Vagina (tissue), 2 donors: ENCODE measurements at regions not wholly inside any gene's neighbourhood (a gene's known extent, or its start where the extent isn't known, plus 50 kb on each side); places are given as distances from the start of the nearest gene placed in this dataset.

Source experiments
- DNase-seq, 2 donors: peaks; one replicate each; pipeline ENCODE4 v3.0.0-alpha.2; 2017; ENCODE audit errors: extremely low spot score in 2 of 2
- H3K27ac ChIP-seq: fragments of 200-600 bp; sonication (generic); one replicate; pipeline ENCODE4 v1.5.1; 2019
- H3K27me3 ChIP-seq: fragments of 200-600 bp; sonication (generic); one replicate; pipeline ENCODE4 v1.5.1; 2019
- H3K36me3 ChIP-seq, 2 donors: fragments of 200-600 bp; sonication (generic); one replicate each; pipeline ENCODE4 v1.5.1; 2017 to 2019
- H3K4me1 ChIP-seq: fragments of 200-600 bp; sonication (generic); one replicate; pipeline ENCODE4 v1.5.1; 2019
- H3K4me3 ChIP-seq, 2 donors: fragments of 200-600 bp; sonication (generic); 1 replicate in 1 of 2; 2 replicates in 1 of 2; pipeline ENCODE4 v1.5.1; 2016 to 2019
- H3K9me3 ChIP-seq: fragments of 200-600 bp; sonication (generic); one replicate; pipeline ENCODE4 v1.5.1; 2019
- CTCF ChIP-seq, 3 experiments: fragments of 450-650 bp in 2 of 3; fragments of 200-600 bp in 1 of 3; sonication (generic) in 1 of 3; IDR thresholded peaks; one replicate each; pipeline ENCODE4 v1.5.1; 2017 to 2019; ENCODE audit warnings: antibody characterized with exemption in 3 of 3, mild to moderate bottlenecking in 2 of 3, moderate library complexity in 2 of 3
- POLR2A ChIP-seq, 2 donors: fragments of 450-650 bp; IDR thresholded peaks; one replicate each; pipeline ENCODE4 v1.6.1; 2017; ENCODE audit warnings: antibody characterized with exemption in 2 of 2, mild to moderate bottlenecking in 2 of 2, moderate library complexity in 2 of 2
- POLR2AphosphoS5 ChIP-seq, 2 donors: sonication (generic); formaldehyde crosslinking; IDR thresholded peaks; one replicate each; pipeline ENCODE4 v1.9.0; 2017; ENCODE audit warnings: antibody characterized with exemption in 2 of 2, mild to moderate bottlenecking in 2 of 2, low read depth in 1 of 2; ENCODE audit not compliant: insufficient read depth in 1 of 2
- intact Hi-C: fragments of 100-400 bp; cut with DNase I; formaldehyde crosslinking; loops from one replicate; pipeline ENCODE4 v1.15.1; 2023

GRCh38 chr15:77714023-77714422 is 81.3 kb upstream of the LINGO1 start:
- Histone ChIP-seq H3K27ac (no peak overlapping the region), H3K4me1 (no peaks in the 10 kb centered on the region), H3K4me3 (no peak overlapping the region), H3K36me3 (no peaks in the 10 kb centered on the region), H3K9me3 (no peaks in the 10 kb centered on the region), H3K27me3 (no peaks in the 10 kb centered on the region)
- no peak for DNase-seq
- intact Hi-C loops: no loop called here
- TF ChIP-seq POLR2AphosphoS5 (IDR thresholded peaks at IDR 0.05; ENCODE audit: insufficient read depth in 1 of 2, low read depth in 1 of 2) (no peak), POLR2A (IDR thresholded peaks at IDR 0.05) (no peak), CTCF (IDR thresholded peaks at IDR 0.05) (no peak)

GRCh38 chr15:77713281-77713680 is 80.6 kb upstream of the LINGO1 start:
- Histone ChIP-seq H3K36me3 (no peaks in the 10 kb centered on the region), H3K9me3 (no peaks in the 10 kb centered on the region), H3K4me3 (no peak overlapping the region), H3K27ac (no peak overlapping the region), H3K4me1 (no peaks in the 10 kb centered on the region), H3K27me3 (no peaks in the 10 kb centered on the region)
- intact Hi-C loops: no loop called here
- DNase-seq: no peak
- TF ChIP-seq POLR2AphosphoS5 (IDR thresholded peaks at IDR 0.05; ENCODE audit: insufficient read depth in 1 of 2, low read depth in 1 of 2): no peak
- TF ChIP-seq POLR2A (IDR thresholded peaks at IDR 0.05): no peak
- no peak for TF ChIP-seq CTCF (IDR thresholded peaks at IDR 0.05)

GRCh38 chr15:77712438-77712837 is 79.7 kb upstream of the LINGO1 start:
- Histone ChIP-seq H3K36me3 (no peaks in the 10 kb centered on the region), H3K27ac (no peak overlapping the region), H3K4me1 (no peaks in the 10 kb centered on the region), H3K4me3 (no peak overlapping the region), H3K27me3 (no peaks in the 10 kb centered on the region), H3K9me3 (no peaks in the 10 kb centered on the region)
- TF ChIP-seq POLR2AphosphoS5 (IDR thresholded peaks at IDR 0.05; ENCODE audit: insufficient read depth in 1 of 2, low read depth in 1 of 2): no peak
- TF ChIP-seq POLR2A (IDR thresholded peaks at IDR 0.05): no peak
- no peak for TF ChIP-seq CTCF (IDR thresholded peaks at IDR 0.05)
- intact Hi-C loops: no loop called here
- DNase-seq: no peak

GRCh38 chr15:77710637-77711036 is 77.9 kb upstream of the LINGO1 start:
- intact Hi-C loops: no loop called here
- Histone ChIP-seq H3K9me3 (no peaks in the 10 kb centered on the region), H3K36me3 (no peaks in the 10 kb centered on the region), H3K4me1 (no peaks in the 10 kb centered on the region), H3K27me3 (no peaks in the 10 kb centered on the region), H3K27ac (no peak overlapping the region), H3K4me3 (no peak overlapping the region)
- no peak for DNase-seq
- TF ChIP-seq POLR2A (IDR thresholded peaks at IDR 0.05) (no peak), CTCF (IDR thresholded peaks at IDR 0.05) (no peak), POLR2AphosphoS5 (IDR thresholded peaks at IDR 0.05; ENCODE audit: insufficient read depth in 1 of 2, low read depth in 1 of 2) (no peak)

- no peak for DNase-seq
- intact Hi-C loops: no loop called here
- H3K27ac ChIP-seq: no peak overlapping the region
- no peak for TF ChIP-seq POLR2A (IDR thresholded peaks at IDR 0.05)
- no peak for TF ChIP-seq CTCF (IDR thresholded peaks at IDR 0.05)
- TF ChIP-seq POLR2AphosphoS5 (IDR thresholded peaks at IDR 0.05; ENCODE audit: insufficient read depth in 1 of 2, low read depth in 1 of 2): no peak
- H3K4me3 ChIP-seq: no peak overlapping the region
- H3K36me3 ChIP-seq: no peaks in the 10 kb centered on the region
- no peaks in the 10 kb centered on the region for H3K27me3 ChIP-seq
- no peaks in the 10 kb centered on the region for H3K9me3 ChIP-seq
- no peaks in the 10 kb centered on the region for H3K4me1 ChIP-seq
Measured at GRCh38 chr15:77710206-77710605, 77.5 kb upstream of the LINGO1 start.
